ENCODE measurements at regions not wholly inside any gene's neighbourhood (a gene's known extent, or its start where the extent isn't known, plus 50 kb on each side); places are given as distances from the start of the nearest gene placed in this dataset.

DNA sequence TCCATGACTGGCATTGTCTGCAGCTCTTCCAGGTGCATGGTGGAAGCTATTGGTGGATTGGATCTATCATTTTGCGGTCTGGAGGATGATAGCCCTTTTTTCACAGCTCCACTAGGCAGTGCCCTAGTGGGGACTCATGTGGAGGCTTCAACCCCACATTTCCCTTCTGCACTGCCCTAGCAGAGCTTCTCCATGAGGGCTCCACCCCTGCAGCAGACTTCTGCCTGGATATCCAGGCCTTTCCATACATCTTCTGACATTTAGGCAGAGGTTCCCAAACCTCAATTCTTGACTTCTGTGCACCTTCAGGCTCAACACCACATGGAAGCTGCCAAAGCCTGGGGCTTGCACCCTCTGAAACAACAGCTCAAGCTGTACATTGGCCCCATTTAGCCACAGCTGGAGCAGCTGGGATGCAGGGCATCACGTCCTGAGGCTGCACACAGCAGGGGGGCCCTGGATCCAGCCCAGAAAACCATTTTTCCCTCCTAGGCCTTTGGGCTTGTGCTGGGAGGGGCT lies 800.2 kb upstream of the MIR17HG start:
- H3K4me1 Mint-ChIP-seq: no peaks in the 10 kb centered on the region
- no peak overlapping the region for H3K27ac Mint-ChIP-seq
- no peak for DNase-seq (ENCODE audit: low spot score)
- H3K4me3 Mint-ChIP-seq: no peak overlapping the region
- ChIA-PET POLR2A (no interaction called here), CTCF (no interaction called here)
- ATAC-seq: no peak
- H3K36me3 Mint-ChIP-seq: peaks cover 32% of the 10 kb centered on the region
- peaks cover 47% of the 10 kb centered on the region for H3K9me3 Mint-ChIP-seq
- H3K27me3 Mint-ChIP-seq (ENCODE audit: low read depth): no peaks in the 10 kb centered on the region
- TF ChIP-seq ARID4B (CRISPR knock-in tag; IDR thresholded peaks at IDR 0.05; ENCODE audit: borderline replicate concordance) (no peak), KAT7 (CRISPR knock-in tag; IDR thresholded peaks at IDR 0.05; ENCODE audit: borderline replicate concordance) (no peak), TEAD1 (CRISPR knock-in tag; IDR thresholded peaks at IDR 0.05) (no peak), NFYB (CRISPR knock-in tag; conservative IDR thresholded peaks at IDR 0.05; ENCODE audit: low read depth) (no peak), NR1H2 (CRISPR knock-in tag; IDR thresholded peaks at IDR 0.05) (no peak), ATF1 (CRISPR knock-in tag; IDR thresholded peaks at IDR 0.05) (no peak), NFATC4 (CRISPR knock-in tag; IDR thresholded peaks at IDR 0.05) (no peak), CBFB (CRISPR knock-in tag; IDR thresholded peaks at IDR 0.05; ENCODE audit: low read depth) (no peak), ZNF121 (CRISPR knock-in tag; IDR thresholded peaks at IDR 0.05) (no peak), CREB1 (CRISPR knock-in tag; IDR thresholded peaks at IDR 0.05) (no peak), ZNF138 (CRISPR knock-in tag; conservative IDR thresholded peaks at IDR 0.05) (no peak), NFE2L1 (CRISPR knock-in tag; IDR thresholded peaks at IDR 0.05) (no peak), ESRRA (CRISPR knock-in tag; IDR thresholded peaks at IDR 0.05; ENCODE audit: borderline replicate concordance) (no peak), NR2C2 (CRISPR knock-in tag; IDR thresholded peaks at IDR 0.05) (no peak), ETV6 (CRISPR knock-in tag; IDR thresholded peaks at IDR 0.05) (no peak)
- TF ChIP-seq, protein P1, sequence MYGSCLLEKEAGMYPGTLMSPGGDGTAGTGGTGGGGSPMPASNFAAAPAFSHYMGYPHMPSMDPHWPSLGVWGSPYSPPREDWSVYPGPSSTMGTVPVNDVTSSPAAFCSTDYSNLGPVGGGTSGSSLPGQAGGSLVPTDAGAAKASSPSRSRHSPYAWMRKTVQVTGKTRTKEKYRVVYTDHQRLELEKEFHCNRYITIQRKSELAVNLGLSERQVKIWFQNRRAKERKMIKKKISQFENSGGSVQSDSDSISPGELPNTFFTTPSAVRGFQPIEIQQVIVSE (CRISPR knock-in tag; IDR thresholded peaks at IDR 0.05; ENCODE audit: borderline replicate concordance): no peak
- TF ChIP-seq, protein P2, sequence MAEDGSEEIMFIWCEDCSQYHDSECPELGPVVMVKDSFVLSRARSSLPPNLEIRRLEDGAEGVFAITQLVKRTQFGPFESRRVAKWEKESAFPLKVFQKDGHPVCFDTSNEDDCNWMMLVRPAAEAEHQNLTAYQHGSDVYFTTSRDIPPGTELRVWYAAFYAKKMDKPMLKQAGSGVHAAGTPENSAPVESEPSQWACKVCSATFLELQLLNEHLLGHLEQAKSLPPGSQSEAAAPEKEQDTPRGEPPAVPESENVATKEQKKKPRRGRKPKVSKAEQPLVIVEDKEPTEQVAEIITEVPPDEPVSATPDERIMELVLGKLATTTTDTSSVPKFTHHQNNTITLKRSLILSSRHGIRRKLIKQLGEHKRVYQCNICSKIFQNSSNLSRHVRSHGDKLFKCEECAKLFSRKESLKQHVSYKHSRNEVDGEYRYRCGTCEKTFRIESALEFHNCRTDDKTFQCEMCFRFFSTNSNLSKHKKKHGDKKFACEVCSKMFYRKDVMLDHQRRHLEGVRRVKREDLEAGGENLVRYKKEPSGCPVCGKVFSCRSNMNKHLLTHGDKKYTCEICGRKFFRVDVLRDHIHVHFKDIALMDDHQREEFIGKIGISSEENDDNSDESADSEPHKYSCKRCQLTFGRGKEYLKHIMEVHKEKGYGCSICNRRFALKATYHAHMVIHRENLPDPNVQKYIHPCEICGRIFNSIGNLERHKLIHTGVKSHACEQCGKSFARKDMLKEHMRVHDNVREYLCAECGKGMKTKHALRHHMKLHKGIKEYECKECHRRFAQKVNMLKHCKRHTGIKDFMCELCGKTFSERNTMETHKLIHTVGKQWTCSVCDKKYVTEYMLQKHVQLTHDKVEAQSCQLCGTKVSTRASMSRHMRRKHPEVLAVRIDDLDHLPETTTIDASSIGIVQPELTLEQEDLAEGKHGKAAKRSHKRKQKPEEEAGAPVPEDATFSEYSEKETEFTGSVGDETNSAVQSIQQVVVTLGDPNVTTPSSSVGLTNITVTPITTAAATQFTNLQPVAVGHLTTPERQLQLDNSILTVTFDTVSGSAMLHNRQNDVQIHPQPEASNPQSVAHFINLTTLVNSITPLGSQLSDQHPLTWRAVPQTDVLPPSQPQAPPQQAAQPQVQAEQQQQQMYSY (CRISPR knock-in tag; IDR thresholded peaks at IDR 0.05): no peak
- TF ChIP-seq, protein P3, sequence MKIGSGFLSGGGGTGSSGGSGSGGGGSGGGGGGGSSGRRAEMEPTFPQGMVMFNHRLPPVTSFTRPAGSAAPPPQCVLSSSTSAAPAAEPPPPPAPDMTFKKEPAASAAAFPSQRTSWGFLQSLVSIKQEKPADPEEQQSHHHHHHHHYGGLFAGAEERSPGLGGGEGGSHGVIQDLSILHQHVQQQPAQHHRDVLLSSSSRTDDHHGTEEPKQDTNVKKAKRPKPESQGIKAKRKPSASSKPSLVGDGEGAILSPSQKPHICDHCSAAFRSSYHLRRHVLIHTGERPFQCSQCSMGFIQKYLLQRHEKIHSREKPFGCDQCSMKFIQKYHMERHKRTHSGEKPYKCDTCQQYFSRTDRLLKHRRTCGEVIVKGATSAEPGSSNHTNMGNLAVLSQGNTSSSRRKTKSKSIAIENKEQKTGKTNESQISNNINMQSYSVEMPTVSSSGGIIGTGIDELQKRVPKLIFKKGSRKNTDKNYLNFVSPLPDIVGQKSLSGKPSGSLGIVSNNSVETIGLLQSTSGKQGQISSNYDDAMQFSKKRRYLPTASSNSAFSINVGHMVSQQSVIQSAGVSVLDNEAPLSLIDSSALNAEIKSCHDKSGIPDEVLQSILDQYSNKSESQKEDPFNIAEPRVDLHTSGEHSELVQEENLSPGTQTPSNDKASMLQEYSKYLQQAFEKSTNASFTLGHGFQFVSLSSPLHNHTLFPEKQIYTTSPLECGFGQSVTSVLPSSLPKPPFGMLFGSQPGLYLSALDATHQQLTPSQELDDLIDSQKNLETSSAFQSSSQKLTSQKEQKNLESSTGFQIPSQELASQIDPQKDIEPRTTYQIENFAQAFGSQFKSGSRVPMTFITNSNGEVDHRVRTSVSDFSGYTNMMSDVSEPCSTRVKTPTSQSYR (CRISPR knock-in tag; IDR thresholded peaks at IDR 0.05): no peak
